Stimulated activated CD8-positive, alpha-beta memory T cell treated with anti-CD3 and anti-CD28 coated beads, Interleukin-4, amount 100 ng/mL, for 1 hour (primary cell): ENCODE measurements at regions not wholly inside any gene's neighbourhood (a gene's known extent, or its start where the extent isn't known, plus 50 kb on each side); places are given as distances from the start of the nearest gene placed in this dataset.

Experiments
- DNase-seq, 2 donors: peaks; one replicate each; pipeline ENCODE4 v3.0.0-alpha.2; 2020; ENCODE audit warnings: low read depth in 2 of 2, low spot score in 1 of 2

GRCh38 chr13:76131551-76131950 is 495.4 kb downstream of the LMO7 start:
- no peak for DNase-seq

DNA sequence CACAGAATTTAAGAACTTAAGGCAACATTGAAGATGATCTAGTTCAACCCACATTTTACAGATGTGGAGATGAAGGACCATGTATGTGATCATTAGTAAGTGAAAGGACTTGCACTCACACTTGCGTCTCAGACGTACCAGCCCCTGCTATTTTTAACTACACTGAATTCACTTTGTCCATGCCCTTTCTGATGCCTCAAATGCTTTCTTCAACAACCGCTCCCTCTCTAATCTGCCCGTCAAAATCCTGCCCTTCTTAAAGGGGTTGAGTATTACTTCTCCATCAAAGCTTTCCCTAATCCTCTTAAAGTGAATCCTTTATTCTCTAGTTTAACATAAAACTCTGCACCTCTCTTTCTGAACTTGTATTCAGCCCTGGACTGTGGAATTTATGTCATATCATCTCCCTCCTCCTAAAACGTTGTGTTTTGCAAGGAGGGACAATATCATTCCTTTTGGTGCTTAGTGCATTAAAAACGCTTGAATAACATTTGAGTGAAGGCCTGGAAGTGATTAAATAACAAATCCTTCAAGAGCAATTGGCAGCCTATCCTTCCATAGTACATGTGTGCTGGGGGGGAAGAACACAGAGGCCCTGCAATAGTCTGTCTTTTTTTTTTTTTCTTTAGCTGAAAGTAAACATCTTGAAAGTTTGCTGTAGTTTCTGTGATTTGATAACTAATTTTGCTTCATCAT is 493.3 kb downstream of the LMO7 start:
- no peak for DNase-seq

DNA sequence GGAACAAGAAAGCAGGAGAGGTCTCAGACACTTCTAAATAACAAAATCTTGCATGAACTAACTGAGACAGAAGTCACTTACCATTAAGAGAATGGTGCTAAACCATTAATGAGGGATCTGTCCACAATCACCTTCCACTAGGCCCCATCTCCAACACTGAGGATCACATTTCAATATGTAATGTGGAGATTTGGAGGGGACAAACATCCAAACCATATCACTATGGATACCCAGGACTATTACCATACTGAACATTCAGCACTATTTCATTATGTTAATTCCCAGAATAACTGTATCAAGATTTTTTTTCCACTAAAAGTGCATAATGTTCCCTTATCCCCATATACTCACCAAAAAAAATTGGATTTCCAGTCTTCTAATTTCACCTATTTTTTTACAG is 491.8 kb downstream of the LMO7 start:
- DNase-seq: no peak

GRCh38 chr13:76123548-76123947 is 487.4 kb downstream of the LMO7 start:
- no peak for DNase-seq

GRCh38 chr13:76116751-76117360 is 480.7 kb downstream of the LMO7 start:
- DNase-seq: no peak

GRCh38 chr13:76106763-76107162 is 470.6 kb downstream of the LMO7 start:
- no peak for DNase-seq

GRCh38 chr13:76094645-76095044 is 458.5 kb downstream of the LMO7 start:
- DNase-seq: no peak

DNA sequence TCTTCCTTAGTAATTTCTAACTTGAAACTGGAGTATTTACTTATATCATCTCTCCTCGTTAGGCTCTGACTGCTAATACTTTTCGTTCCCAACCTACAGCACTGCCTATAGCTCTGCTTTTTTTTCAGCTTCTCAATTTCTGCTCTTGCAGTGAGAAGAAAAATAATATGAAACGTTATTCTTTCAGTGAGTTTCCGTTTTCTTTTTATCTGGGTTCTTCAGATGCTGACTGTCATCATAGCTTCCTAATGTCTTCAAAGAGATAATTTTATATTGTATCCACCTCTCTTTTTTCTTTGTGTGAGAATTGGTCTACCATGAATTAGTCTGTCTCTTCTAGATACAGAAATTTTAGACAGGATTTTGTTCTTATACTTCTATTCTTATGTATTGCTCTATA is 454.9 kb downstream of the LMO7 start:
- no peak for DNase-seq

DNA sequence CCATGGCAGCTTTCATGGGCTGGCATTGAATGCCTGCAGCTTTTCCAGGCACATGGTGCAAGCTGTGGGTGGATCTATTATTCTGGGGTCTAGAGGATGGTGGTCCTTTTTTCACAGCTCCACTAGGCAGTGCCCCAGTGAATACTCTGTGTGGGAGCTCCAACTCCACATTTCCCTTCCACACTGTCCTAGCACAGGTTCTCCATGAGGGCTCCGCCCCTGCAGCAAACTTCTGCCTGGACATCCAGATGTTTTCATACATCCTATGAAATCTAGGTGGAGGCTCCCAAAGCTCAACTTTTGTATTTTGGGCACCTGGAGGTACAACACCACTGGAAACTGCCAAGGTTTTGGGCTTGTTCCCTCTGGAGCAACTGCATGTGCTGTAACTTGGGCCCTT is 450.6 kb downstream of the LMO7 start:
- DNase-seq: no peak

- no peak for DNase-seq
These were observed 431.7 kb downstream of the LMO7 start for GRCh38 chr13:76067850-76068249.

- no peak for DNase-seq
These were observed 417.1 kb downstream of the LMO7 start for GRCh38 chr13:76053181-76053580.

DNA sequence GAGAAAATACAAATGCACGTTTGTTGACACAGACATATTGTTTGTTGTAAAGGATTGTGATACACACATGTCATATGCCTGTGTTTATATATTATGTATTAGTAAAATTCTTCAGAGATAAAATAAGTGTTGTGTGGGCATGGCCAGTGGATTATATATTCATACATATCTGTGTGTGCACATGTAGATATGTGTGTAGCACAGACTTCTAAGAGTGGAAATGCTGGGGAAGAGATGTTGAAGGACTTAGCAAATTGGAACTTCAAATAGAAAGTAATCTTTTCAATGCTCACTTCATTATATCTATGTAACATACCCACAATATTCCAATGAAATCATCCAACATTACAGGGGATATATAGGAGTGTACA is 413.2 kb downstream of the LMO7 start:
- DNase-seq: no peak

GRCh38 chr13:76048675-76049375 is 412.7 kb downstream of the LMO7 start:
- DNase-seq: no peak

DNA sequence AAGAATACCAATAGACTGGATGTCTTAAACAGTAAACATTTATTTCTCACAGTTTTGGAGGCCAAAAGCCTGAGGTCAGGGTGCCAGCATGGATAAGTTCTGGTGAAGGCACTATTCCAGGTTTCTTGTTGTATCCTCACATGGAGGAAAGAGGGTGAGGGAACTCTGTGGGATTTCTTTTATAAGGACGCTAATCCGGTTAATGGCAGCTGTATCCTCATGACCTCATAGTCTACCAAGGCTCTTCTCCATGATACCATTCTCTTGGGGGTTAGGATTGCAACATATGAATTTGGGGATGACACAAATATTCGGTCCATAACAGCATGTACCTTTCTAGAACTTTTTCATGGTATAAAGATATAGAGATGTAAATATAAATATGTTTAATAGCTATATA is 412.0 kb downstream of the LMO7 start:
- no peak for DNase-seq

GRCh38 chr13:76043874-76044273 is 407.7 kb downstream of the LMO7 start:
- no peak for DNase-seq

DNA sequence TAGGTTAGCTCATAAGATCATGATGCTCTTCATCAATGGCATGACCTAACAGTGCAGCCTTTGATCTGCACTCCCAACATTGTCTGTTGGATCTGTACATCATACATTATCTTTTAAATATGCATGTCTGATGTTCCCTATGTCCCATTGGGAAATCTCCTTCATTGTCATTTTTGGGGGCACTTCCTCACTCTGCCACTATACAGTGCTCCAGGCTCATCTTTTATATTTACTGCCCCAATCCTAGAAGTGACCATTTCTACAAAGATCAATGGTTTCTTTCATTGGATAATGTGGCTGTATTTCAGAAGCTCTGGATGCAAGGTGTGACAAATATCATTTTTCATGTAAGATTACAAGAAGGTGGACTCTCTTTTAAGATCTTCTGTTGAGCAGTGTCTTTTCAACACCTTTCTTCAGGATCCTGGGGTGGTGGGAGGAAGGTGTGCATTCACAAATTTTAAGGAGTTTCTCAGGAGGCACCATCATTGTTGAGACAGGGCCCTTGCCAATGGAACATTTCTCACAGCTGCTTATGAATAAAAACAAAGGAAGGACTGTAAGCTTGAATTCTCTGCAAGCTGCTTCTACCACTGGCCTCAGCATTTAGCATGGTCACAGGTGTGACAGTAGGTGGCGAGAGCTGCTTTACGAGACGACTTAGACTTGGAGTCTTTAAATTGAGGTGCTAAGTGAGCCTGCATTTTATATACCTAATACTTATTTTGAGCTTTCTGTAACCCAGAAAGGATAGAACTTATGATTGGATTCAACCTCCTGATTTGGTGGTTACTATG is 403.0 kb downstream of the LMO7 start:
- no peak for DNase-seq

GRCh38 chr13:76036176-76036575 is 400.0 kb downstream of the LMO7 start:
- no peak for DNase-seq

DNA sequence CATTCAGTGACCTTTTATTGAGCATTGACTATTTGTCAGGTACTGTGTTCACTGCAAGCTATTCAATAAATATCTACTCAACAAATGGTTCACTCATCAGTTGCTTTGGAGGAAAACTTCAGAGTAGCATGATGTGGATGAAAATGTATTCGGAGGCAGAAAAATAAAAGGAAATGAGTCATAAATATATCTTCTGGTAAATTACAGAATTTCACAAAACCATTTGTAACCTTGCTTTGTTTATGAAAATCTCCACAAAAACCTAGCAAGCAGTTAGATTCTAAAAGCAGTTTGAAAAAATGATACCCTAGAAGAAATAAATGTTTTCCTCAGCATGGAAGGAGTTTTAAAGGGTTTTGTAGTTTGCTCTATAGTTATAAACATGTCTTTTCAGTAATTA is 399.6 kb downstream of the LMO7 start:
- DNase-seq: no peak

DNA sequence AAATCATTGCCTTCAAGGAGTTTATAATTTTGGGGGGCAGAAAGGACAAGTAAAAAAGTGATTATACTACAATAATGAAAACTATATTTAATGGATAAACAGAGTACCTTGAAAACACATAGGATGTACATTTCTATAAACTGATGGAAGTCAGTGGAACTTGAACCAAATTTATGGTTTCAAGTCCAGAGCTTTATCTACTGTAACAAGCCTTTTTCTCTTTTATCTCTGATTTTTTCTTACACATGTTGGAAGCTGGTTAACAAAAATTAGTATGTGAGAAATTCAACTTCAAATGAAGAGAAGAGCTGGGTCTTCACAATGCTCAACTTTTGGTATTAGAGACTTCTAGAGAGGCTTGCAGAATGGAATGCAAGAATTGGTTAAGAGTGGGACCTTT is 393.6 kb downstream of the LMO7 start:
- no peak for DNase-seq

DNA sequence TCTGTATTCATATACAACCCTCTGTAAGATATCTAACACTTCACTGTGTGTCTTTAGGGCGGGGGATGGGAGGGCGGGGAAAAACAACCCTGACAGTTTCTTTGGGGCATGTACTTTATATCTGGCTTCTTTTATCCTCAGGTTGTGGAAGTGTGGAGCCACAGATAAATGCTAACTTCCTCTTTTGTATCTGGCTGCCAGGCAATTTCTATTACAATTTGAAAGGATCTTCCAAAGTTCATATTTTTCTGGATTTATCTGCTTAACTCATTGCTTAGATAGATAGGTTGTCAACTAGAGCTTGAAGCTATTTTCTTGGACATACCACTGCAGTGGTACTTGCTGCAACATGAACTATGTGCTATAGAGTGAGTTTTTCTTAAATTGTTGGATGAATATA is 393.0 kb downstream of the LMO7 start:
- no peak for DNase-seq

GRCh38 chr13:76027131-76027530 is 391.0 kb downstream of the LMO7 start:
- no peak for DNase-seq

DNA sequence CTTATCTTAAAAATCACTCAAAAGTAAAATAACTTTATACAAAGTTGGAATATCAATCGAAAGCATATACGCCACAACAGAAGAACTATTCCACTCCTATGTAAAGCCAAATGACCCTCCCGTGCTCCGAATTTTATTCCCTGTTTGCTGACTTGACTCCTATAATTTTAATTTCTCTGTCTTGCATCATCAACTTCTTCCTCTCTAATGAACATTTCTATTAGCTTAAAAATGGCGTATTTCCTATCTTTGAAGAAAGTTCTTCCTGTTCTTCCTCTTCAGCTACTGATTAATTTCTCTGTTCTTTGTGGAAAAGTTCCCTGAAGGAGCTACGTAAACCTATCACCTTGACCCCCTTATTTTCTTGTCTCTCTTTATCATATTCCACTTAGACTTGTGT is 389.3 kb downstream of the LMO7 start:
- DNase-seq: no peak
